Colonic mucosa (tissue), 4 donors: ENCODE measurements at regions not wholly inside any gene's neighbourhood (a gene's known extent, or its start where the extent isn't known, plus 50 kb on each side); places are given as distances from the start of the nearest gene placed in this dataset.

Experiments used
- DNase-seq: peaks from one replicate; pipeline ENCODE4 v3.0.0-alpha.2; 2020
- H3K27ac ChIP-seq: fragments of 200-600 bp; one replicate; pipeline ENCODE4 v1.8.0; 2021
- H3K27me3 ChIP-seq: fragments of 200-600 bp; one replicate; pipeline ENCODE4 v1.8.0; 2021
- H3K36me3 ChIP-seq: fragments of 200-600 bp; one replicate; pipeline ENCODE4 v1.8.0; 2021
- H3K4me1 ChIP-seq: fragments of 200-600 bp; one replicate; pipeline ENCODE4 v1.8.0; 2021; ENCODE audit warnings: mild to moderate bottlenecking
- H3K4me3 ChIP-seq: fragments of 200-600 bp; one replicate; pipeline ENCODE4 v1.8.0; 2021
- H3K9ac ChIP-seq, 2 donors: one replicate each; pipeline ENCODE4 v1.7.0; 2013; ENCODE audit warnings: control low read depth in 2 of 2, low read depth in 2 of 2, low read length in 2 of 2
- H3K9me3 ChIP-seq: fragments of 200-600 bp; one replicate; pipeline ENCODE4 v1.8.0; 2021
- intact Hi-C: fragments of 100-400 bp; cut with DNase I; formaldehyde crosslinking; loops from one replicate; pipeline ENCODE4 v1.14.1; 2022
- TF ChIP-seq, protein P1 (sequence below): fragments of 200-600 bp; IDR thresholded peaks from one replicate; pipeline ENCODE4 v1.8.0; 2022; ENCODE audit warnings: antibody characterized with exemption, mild to moderate bottlenecking
- donor health status: healthy.
- donor health status: DM: no; HTN: no; CAD: no.
- donor health status: DM: no; HTN: no; CAD: no.

DNA sequence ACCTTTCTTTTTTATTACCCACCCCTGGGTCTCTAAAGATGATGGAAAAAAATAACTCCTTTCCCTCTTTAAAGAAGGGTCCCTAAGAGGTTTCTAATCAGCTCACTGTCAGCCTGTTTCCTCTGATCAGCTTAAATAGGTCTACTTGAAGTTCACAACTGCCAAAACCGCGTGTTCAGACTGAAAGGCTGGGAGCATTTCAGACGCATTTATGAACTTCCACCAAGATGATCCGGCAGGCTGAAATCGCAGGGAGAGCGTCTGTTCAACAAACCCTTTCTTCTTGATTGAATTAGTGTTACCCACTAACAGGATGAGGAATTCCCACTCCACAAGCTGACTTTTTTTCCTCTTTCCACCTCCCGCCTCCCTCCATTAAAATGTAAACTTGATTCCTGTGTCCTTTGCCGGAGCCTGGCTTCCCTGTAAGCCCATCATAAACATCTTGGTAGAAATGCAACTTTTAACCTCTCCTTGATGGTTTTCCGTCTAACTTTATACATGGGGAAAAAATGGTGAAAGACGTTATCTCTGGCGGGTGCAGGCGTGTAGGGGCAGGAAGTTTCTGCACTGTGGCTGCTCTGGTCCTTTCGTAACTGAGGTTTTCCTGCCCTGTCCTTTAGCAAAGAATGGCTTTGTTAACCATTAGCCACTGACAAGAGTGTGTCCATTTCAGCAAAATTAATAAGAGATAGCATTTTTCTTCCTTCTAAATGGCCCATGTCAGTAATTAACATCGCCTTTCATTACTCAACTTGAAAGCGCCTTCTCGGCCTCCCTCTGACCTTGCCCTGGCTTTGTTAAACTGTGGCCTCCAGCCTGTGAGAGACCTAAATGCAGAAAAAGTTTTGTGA is 130.7 kb downstream of the BAMBI start:
- H3K4me1 ChIP-seq, result no peaks in the 10 kb centered on the region
- no peaks in the 10 kb centered on the region for H3K9me3 ChIP-seq
- H3K27ac ChIP-seq, result no peak overlapping the region
- TF ChIP-seq, protein P1, sequence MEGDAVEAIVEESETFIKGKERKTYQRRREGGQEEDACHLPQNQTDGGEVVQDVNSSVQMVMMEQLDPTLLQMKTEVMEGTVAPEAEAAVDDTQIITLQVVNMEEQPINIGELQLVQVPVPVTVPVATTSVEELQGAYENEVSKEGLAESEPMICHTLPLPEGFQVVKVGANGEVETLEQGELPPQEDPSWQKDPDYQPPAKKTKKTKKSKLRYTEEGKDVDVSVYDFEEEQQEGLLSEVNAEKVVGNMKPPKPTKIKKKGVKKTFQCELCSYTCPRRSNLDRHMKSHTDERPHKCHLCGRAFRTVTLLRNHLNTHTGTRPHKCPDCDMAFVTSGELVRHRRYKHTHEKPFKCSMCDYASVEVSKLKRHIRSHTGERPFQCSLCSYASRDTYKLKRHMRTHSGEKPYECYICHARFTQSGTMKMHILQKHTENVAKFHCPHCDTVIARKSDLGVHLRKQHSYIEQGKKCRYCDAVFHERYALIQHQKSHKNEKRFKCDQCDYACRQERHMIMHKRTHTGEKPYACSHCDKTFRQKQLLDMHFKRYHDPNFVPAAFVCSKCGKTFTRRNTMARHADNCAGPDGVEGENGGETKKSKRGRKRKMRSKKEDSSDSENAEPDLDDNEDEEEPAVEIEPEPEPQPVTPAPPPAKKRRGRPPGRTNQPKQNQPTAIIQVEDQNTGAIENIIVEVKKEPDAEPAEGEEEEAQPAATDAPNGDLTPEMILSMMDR, result no peak
- no peak for DNase-seq
- no peaks in the 10 kb centered on the region for H3K36me3 ChIP-seq
- no peak overlapping the region for H3K9ac ChIP-seq
- no peaks in the 10 kb centered on the region for H3K27me3 ChIP-seq
- intact Hi-C loops, result no loop called here
- H3K4me3 ChIP-seq, result no peak overlapping the region

- Histone ChIP-seq H3K9ac (no peak overlapping the region), H3K4me1 (no peaks in the 10 kb centered on the region), H3K36me3 (no peaks in the 10 kb centered on the region), H3K9me3 (no peaks in the 10 kb centered on the region), H3K4me3 (no peak overlapping the region), H3K27ac (no peak overlapping the region), H3K27me3 (no peaks in the 10 kb centered on the region)
- DNase-seq, result no peak
- intact Hi-C loops, result no loop called here
- TF ChIP-seq, protein P1, result no peak
These were observed 131.4 kb downstream of the BAMBI start for GRCh38 chr10:28808693-28809092.

GRCh38 chr10:28810057-28810870 is 132.9 kb downstream of the BAMBI start:
- H3K27ac ChIP-seq, result no peak overlapping the region
- TF ChIP-seq, protein P1, result no peak
- no peaks in the 10 kb centered on the region for H3K9me3 ChIP-seq
- H3K27me3 ChIP-seq, result no peaks in the 10 kb centered on the region
- intact Hi-C loops, result no loop called here
- H3K4me1 ChIP-seq, result no peaks in the 10 kb centered on the region
- H3K9ac ChIP-seq, result no peak overlapping the region
- H3K36me3 ChIP-seq, result no peaks in the 10 kb centered on the region
- DNase-seq, result peak; percentile 16
- no peak overlapping the region for H3K4me3 ChIP-seq

DNA sequence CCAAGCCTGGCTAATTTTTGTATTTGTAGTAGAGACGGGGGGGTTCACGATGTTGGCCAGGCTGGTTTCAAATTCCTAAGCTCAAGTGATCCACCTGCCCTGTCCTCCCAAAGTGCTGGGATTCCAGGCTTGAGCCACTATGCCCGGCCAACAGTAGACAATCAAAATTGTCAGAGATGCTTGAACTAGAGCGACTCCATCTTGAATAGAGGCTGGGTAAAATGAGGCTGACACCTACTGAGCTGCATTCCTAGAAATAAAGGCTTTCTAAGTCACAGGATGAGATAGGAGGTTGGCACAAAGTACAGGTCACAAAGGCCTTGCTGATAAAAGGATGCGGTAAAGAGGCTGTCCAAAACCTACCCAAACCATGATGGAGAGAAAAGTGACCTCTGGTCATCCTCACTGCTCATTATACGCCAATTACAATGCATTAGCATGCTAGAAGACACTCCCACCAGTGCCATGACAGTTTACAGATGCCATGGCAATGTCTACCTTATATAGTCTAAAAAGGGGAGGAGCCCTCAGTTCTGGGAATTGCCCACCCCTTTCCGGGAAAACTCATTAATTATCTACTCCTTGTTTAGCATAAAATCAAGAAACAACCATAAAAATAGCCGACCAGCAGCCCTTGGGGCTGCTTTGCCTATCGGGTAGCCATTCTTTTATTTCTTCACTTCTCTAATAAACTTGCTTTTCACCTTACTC is 134.5 kb downstream of the BAMBI start:
- Histone ChIP-seq H3K36me3 (no peaks in the 10 kb centered on the region), H3K4me1 (no peaks in the 10 kb centered on the region), H3K9me3 (no peaks in the 10 kb centered on the region), H3K27ac (no peak overlapping the region), H3K4me3 (no peak overlapping the region), H3K9ac (no peak overlapping the region), H3K27me3 (no peaks in the 10 kb centered on the region)
- intact Hi-C loops, result no loop called here
- DNase-seq, result no peak
- TF ChIP-seq, protein P1, result no peak
